GM23338 (cell line): ENCODE measurements at regions not wholly inside any gene's neighbourhood (a gene's known extent, or its start where the extent isn't known, plus 50 kb on each side); places are given as distances from the start of the nearest gene placed in this dataset.

Source experiments
- CREB1 ChIP-seq: fragments of 250-450 bp; sonication (Bioruptor Pico); IDR thresholded peaks from 2 replicates; pipeline ENCODE4 v1.5.0; 2020; ENCODE audit warnings: low read depth, mild to moderate bottlenecking, moderate library complexity
- EZH2 ChIP-seq: fragments of 200-600 bp; sonication (generic); IDR thresholded peaks from one replicate; pipeline ENCODE4 v1.8.0; 2017; ENCODE audit warnings: antibody characterized with exemption, mild to moderate bottlenecking, low read depth; ENCODE audit not compliant: unreplicated experiment
- EZH2phosphoT487 ChIP-seq: fragments of 200-600 bp; sonication (generic); IDR thresholded peaks from one replicate; pipeline ENCODE4 v1.8.1; 2018; ENCODE audit warnings: antibody characterized with exemption; ENCODE audit not compliant: unreplicated experiment
- JUNB ChIP-seq: IDR thresholded peaks from one replicate; pipeline ENCODE4 v1.6.1; 2016; ENCODE audit warnings: antibody characterized with exemption; ENCODE audit not compliant: unreplicated experiment
- NANOG ChIP-seq: IDR thresholded peaks from 2 replicates; pipeline ENCODE4 v1.6.1; 2016; ENCODE audit warnings: antibody characterized with exemption, borderline replicate concordance
- POLR2AphosphoS5 ChIP-seq: IDR thresholded peaks from 2 replicates; pipeline ENCODE4 v1.6.1; 2016; ENCODE audit warnings: antibody characterized with exemption, low read depth
- STAT1 ChIP-seq: IDR thresholded peaks from one replicate; pipeline ENCODE4 v1.6.1; 2016; ENCODE audit warnings: antibody characterized with exemption; ENCODE audit not compliant: unreplicated experiment
- ZNF114 ChIP-seq: fragments of 250-450 bp; sonication (Bioruptor Pico); IDR thresholded peaks from 2 replicates; pipeline ENCODE4 v1.5.0; 2020; ENCODE audit warnings: mild to moderate bottlenecking, moderate library complexity
- ZNF331 ChIP-seq: fragments of 250-450 bp; sonication (Bioruptor Pico); IDR thresholded peaks from 2 replicates; pipeline ENCODE4 v1.5.0; 2020; ENCODE audit warnings: low read depth, mild to moderate bottlenecking, moderate library complexity
- TF ChIP-seq, protein P1 (sequence below), 2 experiments: fragments of 200-600 bp in 1 of 2; sonication (generic) in 1 of 2; conservative IDR thresholded peaks; 2 replicates each; pipeline versions ENCODE4 v1.5.1 to v1.6.1; 2016 to 2017; ENCODE audit warnings: antibody characterized with exemption in 2 of 2, low read depth in 2 of 2, mild to moderate bottlenecking in 2 of 2, moderate library complexity in 1 of 2
- TF ChIP-seq, protein P2 (sequence below): IDR thresholded peaks from one replicate; pipeline ENCODE4 v1.6.1; 2018; ENCODE audit warnings: antibody characterized with exemption; ENCODE audit not compliant: unreplicated experiment
- TF ChIP-seq, protein P3 (sequence below): IDR thresholded peaks from 2 replicates; pipeline ENCODE4 v1.6.1; 2016; ENCODE audit warnings: antibody characterized with exemption
- TF ChIP-seq, protein P4 (sequence below): fragments of 250-450 bp; sonication (Bioruptor Pico); IDR thresholded peaks from 2 replicates; pipeline ENCODE4 v1.5.0; 2020; ENCODE audit warnings: mild to moderate bottlenecking, moderate library complexity

DNA sequence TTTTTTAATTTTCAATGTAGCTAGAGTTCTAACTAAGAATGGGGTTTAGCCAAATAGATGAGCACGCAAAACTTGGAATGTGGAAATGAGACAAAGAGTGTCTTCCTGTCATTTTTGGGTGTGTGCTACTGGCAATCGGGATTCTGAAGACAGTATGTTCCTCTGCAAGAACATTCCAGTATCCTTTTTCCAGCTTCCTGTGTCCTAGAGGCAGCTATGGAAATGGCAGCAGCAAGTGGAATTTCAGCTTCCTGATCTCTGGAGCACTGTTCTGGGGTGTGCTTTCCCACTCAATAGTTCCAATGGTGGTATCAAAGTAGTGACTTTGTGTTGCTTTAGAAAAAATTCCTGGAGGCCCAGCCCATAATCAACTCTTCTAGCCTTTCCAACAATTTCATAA is 642.9 kb upstream of the KCNMB2 start:
- TF ChIP-seq, protein P1, sequence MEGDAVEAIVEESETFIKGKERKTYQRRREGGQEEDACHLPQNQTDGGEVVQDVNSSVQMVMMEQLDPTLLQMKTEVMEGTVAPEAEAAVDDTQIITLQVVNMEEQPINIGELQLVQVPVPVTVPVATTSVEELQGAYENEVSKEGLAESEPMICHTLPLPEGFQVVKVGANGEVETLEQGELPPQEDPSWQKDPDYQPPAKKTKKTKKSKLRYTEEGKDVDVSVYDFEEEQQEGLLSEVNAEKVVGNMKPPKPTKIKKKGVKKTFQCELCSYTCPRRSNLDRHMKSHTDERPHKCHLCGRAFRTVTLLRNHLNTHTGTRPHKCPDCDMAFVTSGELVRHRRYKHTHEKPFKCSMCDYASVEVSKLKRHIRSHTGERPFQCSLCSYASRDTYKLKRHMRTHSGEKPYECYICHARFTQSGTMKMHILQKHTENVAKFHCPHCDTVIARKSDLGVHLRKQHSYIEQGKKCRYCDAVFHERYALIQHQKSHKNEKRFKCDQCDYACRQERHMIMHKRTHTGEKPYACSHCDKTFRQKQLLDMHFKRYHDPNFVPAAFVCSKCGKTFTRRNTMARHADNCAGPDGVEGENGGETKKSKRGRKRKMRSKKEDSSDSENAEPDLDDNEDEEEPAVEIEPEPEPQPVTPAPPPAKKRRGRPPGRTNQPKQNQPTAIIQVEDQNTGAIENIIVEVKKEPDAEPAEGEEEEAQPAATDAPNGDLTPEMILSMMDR (conservative IDR thresholded peaks at IDR 0.05; ENCODE audit: low read depth in 2 of 2), result no peak
- TF ChIP-seq POLR2AphosphoS5, result no peak
- TF ChIP-seq, protein P2, sequence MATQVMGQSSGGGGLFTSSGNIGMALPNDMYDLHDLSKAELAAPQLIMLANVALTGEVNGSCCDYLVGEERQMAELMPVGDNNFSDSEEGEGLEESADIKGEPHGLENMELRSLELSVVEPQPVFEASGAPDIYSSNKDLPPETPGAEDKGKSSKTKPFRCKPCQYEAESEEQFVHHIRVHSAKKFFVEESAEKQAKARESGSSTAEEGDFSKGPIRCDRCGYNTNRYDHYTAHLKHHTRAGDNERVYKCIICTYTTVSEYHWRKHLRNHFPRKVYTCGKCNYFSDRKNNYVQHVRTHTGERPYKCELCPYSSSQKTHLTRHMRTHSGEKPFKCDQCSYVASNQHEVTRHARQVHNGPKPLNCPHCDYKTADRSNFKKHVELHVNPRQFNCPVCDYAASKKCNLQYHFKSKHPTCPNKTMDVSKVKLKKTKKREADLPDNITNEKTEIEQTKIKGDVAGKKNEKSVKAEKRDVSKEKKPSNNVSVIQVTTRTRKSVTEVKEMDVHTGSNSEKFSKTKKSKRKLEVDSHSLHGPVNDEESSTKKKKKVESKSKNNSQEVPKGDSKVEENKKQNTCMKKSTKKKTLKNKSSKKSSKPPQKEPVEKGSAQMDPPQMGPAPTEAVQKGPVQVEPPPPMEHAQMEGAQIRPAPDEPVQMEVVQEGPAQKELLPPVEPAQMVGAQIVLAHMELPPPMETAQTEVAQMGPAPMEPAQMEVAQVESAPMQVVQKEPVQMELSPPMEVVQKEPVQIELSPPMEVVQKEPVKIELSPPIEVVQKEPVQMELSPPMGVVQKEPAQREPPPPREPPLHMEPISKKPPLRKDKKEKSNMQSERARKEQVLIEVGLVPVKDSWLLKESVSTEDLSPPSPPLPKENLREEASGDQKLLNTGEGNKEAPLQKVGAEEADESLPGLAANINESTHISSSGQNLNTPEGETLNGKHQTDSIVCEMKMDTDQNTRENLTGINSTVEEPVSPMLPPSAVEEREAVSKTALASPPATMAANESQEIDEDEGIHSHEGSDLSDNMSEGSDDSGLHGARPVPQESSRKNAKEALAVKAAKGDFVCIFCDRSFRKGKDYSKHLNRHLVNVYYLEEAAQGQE, result no peak
- no peak for TF ChIP-seq EZH2phosphoT487
- no peak for TF ChIP-seq EZH2
- TF ChIP-seq, protein P3, sequence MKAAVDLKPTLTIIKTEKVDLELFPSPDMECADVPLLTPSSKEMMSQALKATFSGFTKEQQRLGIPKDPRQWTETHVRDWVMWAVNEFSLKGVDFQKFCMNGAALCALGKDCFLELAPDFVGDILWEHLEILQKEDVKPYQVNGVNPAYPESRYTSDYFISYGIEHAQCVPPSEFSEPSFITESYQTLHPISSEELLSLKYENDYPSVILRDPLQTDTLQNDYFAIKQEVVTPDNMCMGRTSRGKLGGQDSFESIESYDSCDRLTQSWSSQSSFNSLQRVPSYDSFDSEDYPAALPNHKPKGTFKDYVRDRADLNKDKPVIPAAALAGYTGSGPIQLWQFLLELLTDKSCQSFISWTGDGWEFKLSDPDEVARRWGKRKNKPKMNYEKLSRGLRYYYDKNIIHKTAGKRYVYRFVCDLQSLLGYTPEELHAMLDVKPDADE, result no peak
- no peak for TF ChIP-seq JUNB
- TF ChIP-seq CREB1 (CRISPR knock-in tag), result no peak
- TF ChIP-seq NANOG, result no peak
- no peak for TF ChIP-seq ZNF331 (CRISPR knock-in tag)
- no peak for TF ChIP-seq ZNF114
- TF ChIP-seq, protein P4, sequence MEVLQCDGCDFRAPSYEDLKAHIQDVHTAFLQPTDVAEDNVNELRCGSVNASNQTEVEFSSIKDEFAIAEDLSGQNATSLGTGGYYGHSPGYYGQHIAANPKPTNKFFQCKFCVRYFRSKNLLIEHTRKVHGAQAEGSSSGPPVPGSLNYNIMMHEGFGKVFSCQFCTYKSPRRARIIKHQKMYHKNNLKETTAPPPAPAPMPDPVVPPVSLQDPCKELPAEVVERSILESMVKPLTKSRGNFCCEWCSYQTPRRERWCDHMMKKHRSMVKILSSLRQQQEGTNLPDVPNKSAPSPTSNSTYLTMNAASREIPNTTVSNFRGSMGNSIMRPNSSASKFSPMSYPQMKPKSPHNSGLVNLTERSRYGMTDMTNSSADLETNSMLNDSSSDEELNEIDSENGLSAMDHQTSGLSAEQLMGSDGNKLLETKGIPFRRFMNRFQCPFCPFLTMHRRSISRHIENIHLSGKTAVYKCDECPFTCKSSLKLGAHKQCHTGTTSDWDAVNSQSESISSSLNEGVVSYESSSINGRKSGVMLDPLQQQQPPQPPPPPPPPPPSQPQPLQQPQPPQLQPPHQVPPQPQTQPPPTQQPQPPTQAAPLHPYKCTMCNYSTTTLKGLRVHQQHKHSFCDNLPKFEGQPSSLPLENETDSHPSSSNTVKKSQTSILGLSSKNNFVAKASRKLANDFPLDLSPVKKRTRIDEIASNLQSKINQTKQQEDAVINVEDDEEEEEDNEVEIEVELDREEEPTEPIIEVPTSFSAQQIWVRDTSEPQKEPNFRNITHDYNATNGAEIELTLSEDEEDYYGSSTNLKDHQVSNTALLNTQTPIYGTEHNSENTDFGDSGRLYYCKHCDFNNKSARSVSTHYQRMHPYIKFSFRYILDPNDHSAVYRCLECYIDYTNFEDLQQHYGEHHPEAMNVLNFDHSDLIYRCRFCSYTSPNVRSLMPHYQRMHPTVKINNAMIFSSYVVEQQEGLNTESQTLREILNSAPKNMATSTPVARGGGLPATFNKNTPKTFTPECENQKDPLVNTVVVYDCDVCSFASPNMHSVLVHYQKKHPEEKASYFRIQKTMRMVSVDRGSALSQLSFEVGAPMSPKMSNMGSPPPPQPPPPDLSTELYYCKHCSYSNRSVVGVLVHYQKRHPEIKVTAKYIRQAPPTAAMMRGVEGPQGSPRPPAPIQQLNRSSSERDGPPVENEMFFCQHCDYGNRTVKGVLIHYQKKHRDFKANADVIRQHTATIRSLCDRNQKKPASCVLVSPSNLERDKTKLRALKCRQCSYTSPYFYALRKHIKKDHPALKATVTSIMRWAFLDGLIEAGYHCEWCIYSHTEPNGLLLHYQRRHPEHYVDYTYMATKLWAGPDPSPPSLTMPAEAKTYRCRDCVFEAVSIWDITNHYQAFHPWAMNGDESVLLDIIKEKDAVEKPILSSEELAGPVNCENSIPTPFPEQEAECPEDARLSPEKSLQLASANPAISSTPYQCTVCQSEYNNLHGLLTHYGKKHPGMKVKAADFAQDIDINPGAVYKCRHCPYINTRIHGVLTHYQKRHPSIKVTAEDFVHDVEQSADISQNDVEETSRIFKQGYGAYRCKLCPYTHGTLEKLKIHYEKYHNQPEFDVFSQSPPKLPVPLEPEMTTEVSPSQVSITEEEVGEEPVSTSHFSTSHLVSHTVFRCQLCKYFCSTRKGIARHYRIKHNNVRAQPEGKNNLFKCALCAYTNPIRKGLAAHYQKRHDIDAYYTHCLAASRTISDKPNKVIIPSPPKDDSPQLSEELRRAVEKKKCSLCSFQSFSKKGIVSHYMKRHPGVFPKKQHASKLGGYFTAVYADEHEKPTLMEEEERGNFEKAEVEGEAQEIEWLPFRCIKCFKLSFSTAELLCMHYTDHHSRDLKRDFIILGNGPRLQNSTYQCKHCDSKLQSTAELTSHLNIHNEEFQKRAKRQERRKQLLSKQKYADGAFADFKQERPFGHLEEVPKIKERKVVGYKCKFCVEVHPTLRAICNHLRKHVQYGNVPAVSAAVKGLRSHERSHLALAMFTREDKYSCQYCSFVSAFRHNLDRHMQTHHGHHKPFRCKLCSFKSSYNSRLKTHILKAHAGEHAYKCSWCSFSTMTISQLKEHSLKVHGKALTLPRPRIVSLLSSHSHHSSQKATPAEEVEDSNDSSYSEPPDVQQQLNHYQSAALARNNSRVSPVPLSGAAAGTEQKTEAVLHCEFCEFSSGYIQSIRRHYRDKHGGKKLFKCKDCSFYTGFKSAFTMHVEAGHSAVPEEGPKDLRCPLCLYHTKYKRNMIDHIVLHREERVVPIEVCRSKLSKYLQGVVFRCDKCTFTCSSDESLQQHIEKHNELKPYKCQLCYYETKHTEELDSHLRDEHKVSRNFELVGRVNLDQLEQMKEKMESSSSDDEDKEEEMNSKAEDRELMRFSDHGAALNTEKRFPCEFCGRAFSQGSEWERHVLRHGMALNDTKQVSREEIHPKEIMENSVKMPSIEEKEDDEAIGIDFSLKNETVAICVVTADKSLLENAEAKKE, result no peak
- TF ChIP-seq STAT1, result no peak
